ENCODE measurements at regions not wholly inside any gene's neighbourhood (a gene's known extent, or its start where the extent isn't known, plus 50 kb on each side); places are given as distances from the start of the nearest gene placed in this dataset.

DNA sequence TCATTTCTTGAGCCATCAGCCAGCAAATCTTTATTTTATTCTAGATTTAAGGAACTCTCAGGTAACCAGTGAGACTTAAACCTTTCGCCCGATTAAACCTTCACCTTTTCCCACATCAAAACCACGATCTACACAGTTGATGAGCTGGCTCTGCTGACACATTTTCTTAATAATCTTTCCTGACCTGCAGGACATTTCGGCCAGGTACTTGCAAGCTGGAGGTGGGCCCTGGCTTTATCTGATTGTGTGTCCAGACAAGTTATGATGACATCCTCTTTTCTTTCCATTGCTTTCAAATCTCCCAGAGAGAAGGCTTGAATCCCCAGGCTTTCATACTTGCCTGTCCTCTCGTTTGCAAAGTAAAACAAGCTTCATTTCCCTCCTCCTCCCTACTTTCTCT, 144.2 kb downstream of the EFNB2 start:
- no peak overlapping the region for H2BK120ac ChIP-seq (replicated peaks; ENCODE audit: low read depth, low read length)
- no peak overlapping the region for H3K4ac ChIP-seq (replicated peaks; ENCODE audit: insufficient read length, low read depth, low read length)
- H4K5ac ChIP-seq (ENCODE audit: insufficient read length, low read depth, low read length): no peak overlapping the region
- no peaks in the 10 kb centered on the region for H3K23me2 ChIP-seq (ENCODE audit: low read depth, low read length)
- H3K4me1 ChIP-seq (replicated peaks in 1 of 4; ENCODE audit: control insufficient read depth in 3 of 4, insufficient read depth in 4 of 4, low read length in 3 of 4): no peaks in the 10 kb centered on the region
- H4K20me1 ChIP-seq (replicated peaks in 1 of 2; ENCODE audit: control insufficient read depth in 1 of 2, insufficient read depth in 2 of 2, low read length in 2 of 2): no peaks in the 10 kb centered on the region
- no peak overlapping the region for H2BK20ac ChIP-seq (ENCODE audit: low read length)
- H3K23ac ChIP-seq (ENCODE audit: insufficient read length): no peak overlapping the region
- peaks cover 0 to 3% of the 10 kb centered on the region in 2 experiments; a peak in 1 of 4 replicates for H3K9me3 ChIP-seq (ENCODE audit: insufficient read depth in 2 of 2, low read depth in 1 of 2, low read length in 1 of 2)
- H3K27me3 ChIP-seq (replicated peaks in 1 of 4; ENCODE audit: control insufficient read depth in 3 of 4, extremely low read depth in 1 of 4, insufficient read depth in 3 of 4, low read length in 3 of 4): no peaks in the 10 kb centered on the region
- H3K79me2 ChIP-seq (ENCODE audit: control insufficient read depth in 1 of 2, insufficient read depth in 2 of 2, low read length in 2 of 2): no peaks in the 10 kb centered on the region
- no peak overlapping the region for H2AFZ ChIP-seq (ENCODE audit: low read length)
- H3K4me3 ChIP-seq (ENCODE audit: extremely low read depth in 1 of 4, insufficient read depth in 2 of 4, low read depth in 3 of 4, low read length in 4 of 4): no peak overlapping the region
- POLR2A ChIA-PET (ENCODE audit: partially characterized antibody): no interaction called here
- no peaks in the 10 kb centered on the region for H3K36me3 ChIP-seq (ENCODE audit: control insufficient read depth in 2 of 4, insufficient read depth in 4 of 4, low read length in 3 of 4)
- no peaks in the 10 kb centered on the region for H3K79me1 ChIP-seq (ENCODE audit: low read depth, low read length)
- no peak overlapping the region for H2BK12ac ChIP-seq (ENCODE audit: low read depth, low read length)
- H2BK15ac ChIP-seq (ENCODE audit: low read length): no peak overlapping the region
- H3K56ac ChIP-seq (replicated peaks; ENCODE audit: insufficient read length, low read depth, low read length): no peak overlapping the region
- H3K4me2 ChIP-seq (ENCODE audit: insufficient read depth in 1 of 2, low read depth in 2 of 2, low read length in 2 of 2): no peak overlapping the region
- FAIRE-seq (no peak), DNase-seq (ENCODE audit: low read depth in 1 of 2, low spot score in 2 of 2) (no peak)
- WGBS, 2 experiments (ENCODE audit: extremely low coverage in 1 of 2, insufficient coverage in 1 of 2, insufficient read length in 1 of 2, insufficient replicate concordance in 2 of 2, low coverage in 1 of 2, low lambda C conversion rate in 2 of 2, missing lambda C conversion rate in 1 of 2): 88% methylated on average over 5 of the region's 5 CpGs; no CpG with 5 or more reads in 1 of the 2 experiments
- TF ChIP-seq CTBP2 (IDR thresholded peaks at IDR 0.05; ENCODE audit: borderline replicate concordance, insufficient read depth, insufficient read length, low read length): no peak
- no peak for TF ChIP-seq CHD1 (IDR thresholded peaks at IDR 0.05; ENCODE audit: low read depth, low read length)
- TF ChIP-seq ATF3 (IDR thresholded peaks at IDR 0.05; ENCODE audit: insufficient read depth, low read depth, low read length): no peak
- TF ChIP-seq EP300 (IDR thresholded peaks at IDR 0.05; ENCODE audit: borderline replicate concordance in 1 of 2, low read depth in 2 of 2, low read length in 2 of 2): no peak
- no peak for TF ChIP-seq KDM4A (IDR thresholded peaks at IDR 0.05; ENCODE audit: low read depth, low read length, severe bottlenecking)
- H2BK5ac ChIP-seq (ENCODE audit: low read depth, low read length): no peak overlapping the region
- H3K18ac ChIP-seq (ENCODE audit: extremely low read depth, low read length): no peak overlapping the region
- H3K27ac ChIP-seq (ENCODE audit: low read depth, low read length): no peak overlapping the region
- no peak overlapping the region for H3K14ac ChIP-seq (ENCODE audit: insufficient read length)
- no peak overlapping the region for H4K8ac ChIP-seq (ENCODE audit: extremely low read depth, insufficient read depth, low read length)
- H4K91ac ChIP-seq (replicated peaks; ENCODE audit: insufficient read length, low read length): no peak overlapping the region
- no peak overlapping the region for H2AK5ac ChIP-seq (ENCODE audit: low read depth, low read length)
- CTCF ChIA-PET (ENCODE audit: partially characterized antibody): no interaction called here
- no peak overlapping the region for H3K9ac ChIP-seq (replicated peaks in 1 of 4; ENCODE audit: extremely low read depth in 1 of 4, low read depth in 3 of 4, low read length in 3 of 4)
